Aorta (tissue), 5 donors: ENCODE measurements at regions not wholly inside any gene's neighbourhood (a gene's known extent, or its start where the extent isn't known, plus 50 kb on each side); places are given as distances from the start of the nearest gene placed in this dataset.

ENCODE experiments used
- ATAC-seq: fragments of 200-7000 bp; cut with Tn5 transposase; one replicate; pipeline ENCODE4 v1.9.1; 2022; ENCODE audit warnings: moderate library complexity; ENCODE audit not compliant: low FRiP score
- DNase-seq, 2 donors: peaks; one replicate each; pipeline ENCODE4 v3.0.0-alpha.2; 2020
- H3K27ac ChIP-seq, 2 donors: one replicate each; pipeline ENCODE4 v1.5.1; 2013; ENCODE audit warnings: low read length in 2 of 2, mild to moderate bottlenecking in 2 of 2, moderate library complexity in 2 of 2, control low read depth in 1 of 2, inconsistent platforms in 1 of 2, low read depth in 1 of 2
- H3K27me3 ChIP-seq, 2 donors: one replicate each; pipeline ENCODE4 v1.6.1; 2013; ENCODE audit warnings: control low read depth in 1 of 2, low read length in 1 of 2, mild to moderate bottlenecking in 1 of 2, moderate library complexity in 1 of 2; ENCODE audit not compliant: insufficient read depth in 2 of 2, control insufficient read depth in 1 of 2
- H3K36me3 ChIP-seq, 2 donors: one replicate each; pipeline ENCODE4 v1.6.1; 2013; ENCODE audit warnings: control low read depth in 1 of 2, low read length in 1 of 2, mild to moderate bottlenecking in 1 of 2; ENCODE audit not compliant: insufficient read depth in 2 of 2, control insufficient read depth in 1 of 2
- H3K4me1 ChIP-seq, 2 donors: one replicate each; pipeline ENCODE4 v1.6.1; 2013; ENCODE audit warnings: low read length in 2 of 2, control low read depth in 1 of 2, mild to moderate bottlenecking in 1 of 2, moderate library complexity in 1 of 2; ENCODE audit not compliant: insufficient read depth in 2 of 2, control insufficient read depth in 1 of 2
- H3K4me3 ChIP-seq, 2 donors: one replicate each; pipeline ENCODE4 v1.5.1; 2013; ENCODE audit warnings: low read length in 2 of 2, control low read depth in 1 of 2, mild to moderate bottlenecking in 1 of 2
- H3K9me3 ChIP-seq: one replicate; pipeline ENCODE4 v1.6.1; 2013; ENCODE audit warnings: mild to moderate bottlenecking, low read length; ENCODE audit not compliant: control insufficient read depth
- WGBS, 2 donors: extraction: QIAGEN DNeasy Blood & Tissue Kit; methylation state at CpG; one replicate each; pipeline ENCODE4 v1.1.7; 2013; 5-methylcytosine and 5-hydroxymethylcytosine counted together
- intact Hi-C, 2 donors: fragments of 100-400 bp; cut with DNase I; formaldehyde crosslinking; loops; one replicate each; pipeline versions ENCODE4 v1.14.2 to v1.15.0; 2022
- donor health status: healthy with polysubstance abuse.
- donor health status: Bipolar disorder and iron deficiency.
- donor health status: DM: no; HTN: no; CAD: no.
- donor health status: DM: no; HTN: no; CAD: no.
- donor health status: DM: yes; HTN: yes; CAD: no.

- ATAC-seq (no peak), DNase-seq (no peak)
- 83 to 89% methylated on average over 11 of the region's 11 CpGs for WGBS, 2 donors
- Histone ChIP-seq H3K36me3 (no peaks in the 10 kb centered on the region), H3K9me3 (no peaks in the 10 kb centered on the region), H3K27ac (no peak overlapping the region), H3K4me3 (no peak overlapping the region), H3K4me1 (peaks cover 4 to 13% of the 10 kb centered on the region in 2 donors), H3K27me3 (no peaks in the 10 kb centered on the region)
- intact Hi-C loops = loop anchor here in 1 of 2 donors (5.0 to 10.0 kb wide), 2 partner anchors 162 to 271 kb away; no protein-coding TSS in a partner anchor
These were observed 442.3 kb downstream of the FGF9 start for GRCh38 chr13:22112956-22113745.

GRCh38 chr13:22114630-22115311 lies 443.9 kb downstream of the FGF9 start:
- no peaks in the 10 kb centered on the region for H3K36me3 ChIP-seq
- WGBS, 2 donors = 51 to 60% methylated on average over 9 of the region's 9 CpGs
- intact Hi-C loops = loop anchor here in 1 of 2 donors (5.0 to 10.0 kb wide), 2 partner anchors 160 to 272 kb away; no protein-coding TSS in a partner anchor
- no peaks in the 10 kb centered on the region for H3K27me3 ChIP-seq
- DNase-seq (peak in 1 of 2 donors; percentile 62), ATAC-seq (peak; percentile 30)
- no peak overlapping the region for H3K27ac ChIP-seq
- peaks cover 3 to 4% of the 10 kb centered on the region in 2 donors for H3K4me1 ChIP-seq
- H3K9me3 ChIP-seq = no peaks in the 10 kb centered on the region
- no peak overlapping the region for H3K4me3 ChIP-seq

GRCh38 chr13:22118158-22118557 lies 447.3 kb downstream of the FGF9 start:
- DNase-seq (peak in 1 of 2 donors; percentile 79), ATAC-seq (no peak)
- Histone ChIP-seq H3K27ac (no peak overlapping the region), H3K27me3 (no peaks in the 10 kb centered on the region), H3K4me1 (peaks cover 0 to 1% of the 10 kb centered on the region in 2 donors), H3K36me3 (no peaks in the 10 kb centered on the region), H3K4me3 (no peak overlapping the region), H3K9me3 (no peaks in the 10 kb centered on the region)
- intact Hi-C loops = loop anchor here in 1 of 2 donors (10.0 kb wide), 1 partner anchor 157 kb away; no protein-coding TSS in a partner anchor
- 12 to 18% methylated on average over 3 of the region's 3 CpGs for WGBS, 2 donors

GRCh38 chr13:22120646-22121045 lies 449.8 kb downstream of the FGF9 start:
- WGBS, 2 donors = 93 to 95% methylated on average over 7 of the region's 7 CpGs
- intact Hi-C loops = no loop called here
- Histone ChIP-seq H3K4me3 (no peak overlapping the region), H3K27me3 (no peaks in the 10 kb centered on the region), H3K9me3 (no peaks in the 10 kb centered on the region), H3K27ac (no peak overlapping the region), H3K36me3 (no peaks in the 10 kb centered on the region), H3K4me1 (no peaks in the 10 kb centered on the region)
- DNase-seq (no peak), ATAC-seq (no peak)

- 82 to 87% methylated on average over 10 of the region's 10 CpGs for WGBS, 2 donors
- H3K27ac ChIP-seq = no peak overlapping the region
- H3K9me3 ChIP-seq = peaks cover 1% of the 10 kb centered on the region
- no peaks in the 10 kb centered on the region for H3K4me1 ChIP-seq
- ATAC-seq = no peak
- no peak overlapping the region for H3K4me3 ChIP-seq
- intact Hi-C loops = no loop called here
- no peaks in the 10 kb centered on the region for H3K36me3 ChIP-seq
- no peak for DNase-seq
- H3K27me3 ChIP-seq = no peaks in the 10 kb centered on the region
These were observed 450.4 kb downstream of the FGF9 start for GRCh38 chr13:22121146-22121739.

- no peaks in the 10 kb centered on the region for H3K4me1 ChIP-seq
These were observed 455.7 kb downstream of the FGF9 start for GRCh38 chr13:22126433-22127021.

GRCh38 chr13:22127277-22128164 lies 456.6 kb downstream of the FGF9 start:
- no peak overlapping the region for H3K27ac ChIP-seq
- ATAC-seq (no peak), DNase-seq (no peak)
- no peaks in the 10 kb centered on the region for H3K36me3 ChIP-seq
- H3K9me3 ChIP-seq = peaks cover 3% of the 10 kb centered on the region
- no peak overlapping the region for H3K4me3 ChIP-seq
- H3K4me1 ChIP-seq = no peaks in the 10 kb centered on the region
- WGBS, 2 donors = 57 to 61% methylated on average over 5 of the region's 5 CpGs
- intact Hi-C loops = no loop called here
- H3K27me3 ChIP-seq = no peaks in the 10 kb centered on the region

More at GRCh38 chr13:22126433-22127021, 455.7 kb downstream of the FGF9 start:
- H3K9me3 ChIP-seq = peaks cover 3% of the 10 kb centered on the region
- no peaks in the 10 kb centered on the region for H3K36me3 ChIP-seq
- no peak overlapping the region for H3K4me3 ChIP-seq
- intact Hi-C loops = no loop called here
- H3K27ac ChIP-seq = no peak overlapping the region
- DNase-seq = no peak
- no peak for ATAC-seq
- WGBS, 2 donors = 35 to 41% methylated on average over 2 of the region's 2 CpGs
- no peaks in the 10 kb centered on the region for H3K27me3 ChIP-seq
